SK-N-SH (cell line): ENCODE measurements at regions not wholly inside any gene's neighbourhood (a gene's known extent, or its start where the extent isn't known, plus 50 kb on each side); places are given as distances from the start of the nearest gene placed in this dataset.

Source experiments
- CTCF ChIA-PET: fragments of 300-600, 350-600 bp; formaldehyde crosslinking; extraction: SDS; loops from one replicate; lab custom pipeline; 2021; lab: Yijun Ruan, JAX
- POLR2A ChIA-PET: fragments of 350-600 bp; sonication (Branson Sonifier 250); formaldehyde crosslinking; extraction: SDS; loops from one replicate; lab custom pipeline; 2020; ENCODE audit warnings: antibody characterized with exemption, inconsistent platforms; lab: Yijun Ruan, JAX
- DNase-seq: peaks from one replicate; pipeline ENCODE4 v3.0.0; 2012
- H2AFZ ChIP-seq: fragments of 200-600 bp; sonication (generic); 2 replicates; pipeline ENCODE4 v1.8.1; 2016; ENCODE audit warnings: antibody characterized with exemption, mild to moderate bottlenecking, low read depth
- H3F3A ChIP-seq: fragments of 200-600 bp; sonication (generic); replicated peaks from 2 replicates; pipeline ENCODE3; 2016; ENCODE audit warnings: antibody characterized with exemption, mild to moderate bottlenecking; ENCODE audit not compliant: insufficient read depth
- H3K27ac ChIP-seq, 2 experiments: fragments of 200-500 bp in 1 of 2; fragments of 200-600 bp in 1 of 2; sonication (Bioruptor generic) in 1 of 2; sonication (generic), shearing (Covaris generic) in 1 of 2; 2 replicates each; pipeline versions ENCODE4 v1.5.1 to v1.6.1; 2014 to 2016; ENCODE audit warnings: low read depth in 2 of 2, inconsistent platforms in 1 of 2, low read length in 1 of 2, mild to moderate bottlenecking in 1 of 2, mixed read lengths in 1 of 2
- H3K27me3 ChIP-seq: fragments of 200-600 bp; sonication (generic), shearing (Covaris generic); 2 replicates; pipeline ENCODE4 v1.6.1; 2016; ENCODE audit warnings: mixed run types; ENCODE audit not compliant: insufficient read depth
- H3K36me3 ChIP-seq, 2 experiments: fragments of 200-500 bp in 1 of 2; fragments of 200-600 bp in 1 of 2; sonication (Bioruptor generic) in 1 of 2; sonication (generic) in 1 of 2; replicated peaks in 1 of 2; 2 replicates each; pipeline versions ENCODE3 to v1.5.1; 2014 to 2016; ENCODE audit warnings: low read length in 1 of 2, mild to moderate bottlenecking in 1 of 2; ENCODE audit not compliant: insufficient read depth in 2 of 2, control insufficient read depth in 1 of 2
- H3K4me1 ChIP-seq, 2 experiments: fragments of 200-500 bp in 1 of 2; fragments of 200-600 bp in 1 of 2; sonication (Bioruptor generic) in 1 of 2; sonication (generic), shearing (Covaris generic) in 1 of 2; 2 replicates each; pipeline versions ENCODE4 v1.5.1 to v1.6.1; 2014 to 2016; ENCODE audit warnings: low read depth in 1 of 2, low read length in 1 of 2, mixed run types in 1 of 2; ENCODE audit not compliant: insufficient read depth in 2 of 2, control insufficient read depth in 1 of 2
- H3K4me2 ChIP-seq: fragments of 200-600 bp; sonication (generic), shearing (Covaris generic); 2 replicates; pipeline ENCODE4 v1.6.1; 2017; ENCODE audit warnings: mixed run types
- H3K4me3 ChIP-seq, 2 experiments: fragments of 200-500 bp in 1 of 2; fragments of 200-600 bp in 1 of 2; sonication (Bioruptor generic) in 1 of 2; sonication (generic), shearing (Covaris generic) in 1 of 2; 2 replicates each; pipeline versions ENCODE4 v1.5.1 to v1.8.1; 2014 to 2016; ENCODE audit warnings: low read depth in 2 of 2, inconsistent platforms in 1 of 2, low read length in 1 of 2, mild to moderate bottlenecking in 1 of 2, mixed read lengths in 1 of 2, moderate library complexity in 1 of 2
- H3K79me2 ChIP-seq: fragments of 200-600 bp; sonication (generic); 2 replicates; pipeline ENCODE4 v1.8.1; 2017; ENCODE audit warnings: mild to moderate bottlenecking; ENCODE audit not compliant: insufficient read depth
- H3K9ac ChIP-seq: fragments of 200-600 bp; sonication (generic); 2 replicates; pipeline ENCODE4 v1.6.1; 2017; ENCODE audit warnings: mixed run types
- H3K9me2 ChIP-seq: fragments of 200-600 bp; sonication (generic); 2 replicates; pipeline ENCODE4 v1.6.1; 2017; ENCODE audit warnings: mixed run types
- H3K9me3 ChIP-seq: fragments of 200-600 bp; sonication (generic); 2 replicates; pipeline ENCODE4 v1.6.1; 2017; ENCODE audit warnings: mixed run types, mild to moderate bottlenecking, moderate library complexity
- H4K20me1 ChIP-seq: fragments of 200-600 bp; sonication (generic); 2 replicates; pipeline ENCODE4 v1.6.1; 2017; ENCODE audit warnings: mild to moderate bottlenecking, mixed run types; ENCODE audit not compliant: insufficient read depth
- CHD2 ChIP-seq: fragments of 150-350 bp; IDR thresholded peaks from 2 replicates; pipeline ENCODE4 v1.6.1; 2018; ENCODE audit warnings: low read length; ENCODE audit not compliant: partially characterized antibody
- EP300 ChIP-seq, 2 experiments: IDR thresholded peaks; 2 replicates each; pipeline versions ENCODE4 v1.4.0 to v1.6.1; 2012; ENCODE audit warnings: borderline replicate concordance in 1 of 2, low read depth in 1 of 2, low read length in 1 of 2
- FOXJ3 ChIP-seq: sonication (generic); formaldehyde crosslinking; IDR thresholded peaks from 2 replicates; pipeline ENCODE4 v1.5.1; 2020; ENCODE audit warnings: mild to moderate bottlenecking, missing genetic modification reagents
- FOXM1 ChIP-seq: IDR thresholded peaks from 2 replicates; pipeline ENCODE4 v1.4.0; 2012; ENCODE audit warnings: low read depth, mild to moderate bottlenecking
- GABPA ChIP-seq: IDR thresholded peaks from 2 replicates; pipeline ENCODE4 v1.4.0; 2012; ENCODE audit warnings: low read depth, mild to moderate bottlenecking
- GATA2 ChIP-seq: sonication (generic); formaldehyde crosslinking; IDR thresholded peaks from 2 replicates; pipeline ENCODE4 v1.5.0; 2020; ENCODE audit warnings: mild to moderate bottlenecking, missing genetic modification reagents
- JUND ChIP-seq: IDR thresholded peaks from 2 replicates; pipeline ENCODE4 v1.4.0; 2012
- MAX ChIP-seq: IDR thresholded peaks from 2 replicates; pipeline ENCODE4 v1.4.0; 2012; ENCODE audit warnings: low read depth
- MXI1 ChIP-seq: IDR thresholded peaks from 2 replicates; pipeline ENCODE4 v1.6.1; 2012; ENCODE audit warnings: mild to moderate bottlenecking, low read depth, low read length, improper control_type of control experiment
- PBX3 ChIP-seq: IDR thresholded peaks from 2 replicates; pipeline ENCODE4; 2012
- POLR2AphosphoS5 ChIP-seq: IDR thresholded peaks from 2 replicates; pipeline ENCODE4 v1.6.1; 2012; ENCODE audit warnings: low read depth, low read length
- RCOR1 ChIP-seq: fragments of 150-350 bp; IDR thresholded peaks from 2 replicates; pipeline ENCODE4 v1.6.1; 2017; ENCODE audit warnings: antibody characterized with exemption, low read length
- REST ChIP-seq: IDR thresholded peaks from 2 replicates; pipeline ENCODE4 v1.6.1; 2012; ENCODE audit warnings: mild to moderate bottlenecking, low read depth, low read length, moderate library complexity
- SIN3A ChIP-seq: IDR thresholded peaks from 2 replicates; pipeline ENCODE4 v1.6.1; 2012; ENCODE audit warnings: low read depth, mild to moderate bottlenecking, low read length, moderate library complexity, borderline replicate concordance
- TCF12 ChIP-seq: IDR thresholded peaks from 2 replicates; pipeline ENCODE4 v1.4.0; 2012
- TEAD4 ChIP-seq: IDR thresholded peaks from 2 replicates; pipeline ENCODE4 v1.4.0; 2012; ENCODE audit warnings: mild to moderate bottlenecking, borderline replicate concordance; ENCODE audit not compliant: insufficient read depth
- USF1 ChIP-seq: IDR thresholded peaks from 2 replicates; pipeline ENCODE4 v1.4.0; 2012; ENCODE audit warnings: low read depth, borderline replicate concordance
- USF2 ChIP-seq: fragments of 150-350 bp; IDR thresholded peaks from 2 replicates; pipeline ENCODE4 v1.6.1; 2017; ENCODE audit warnings: antibody characterized with exemption, low read length, low read depth, borderline replicate concordance
- WGBS: methylation state at CpG from one replicate; pipeline ENCODE4 v1.1.6; 2017; ENCODE audit warnings: low lambda C conversion rate; 5-methylcytosine and 5-hydroxymethylcytosine counted together

GRCh38 chr7:15140431-15140830 is 237.9 kb upstream of the DGKB start:
- Histone ChIP-seq H3K9me2 (no peaks in the 10 kb centered on the region; the same call in 1 of the 2 replicates), H3K36me3 (no peaks in the 10 kb centered on the region), H3K27me3 (no peaks in the 10 kb centered on the region), H3K9me3 (peaks cover 15% of the 10 kb centered on the region), H3K27ac (no peak overlapping the region), H3K4me3 (no peak overlapping the region), H3K4me2 (no peak overlapping the region), H3K4me1 (no peaks in the 10 kb centered on the region; a peak in 1 of 4 replicates), H4K20me1 (no peaks in the 10 kb centered on the region), H3K79me2 (no peaks in the 10 kb centered on the region), H3K9ac (no peak overlapping the region), H3F3A (no peaks in the 10 kb centered on the region), H2AFZ (no peak overlapping the region)
- ChIA-PET CTCF (interaction anchor here (1.0 kb wide), 1 partner anchor 8 kb away, joined by 3 read pairs; no protein-coding TSS in a partner anchor), POLR2A (no interaction called here)
- no peak for DNase-seq
- 80% methylated on average over 2 of the region's 2 CpGs for WGBS
- no peak for TF ChIP-seq GABPA
- TF ChIP-seq REST = no peak
- no peak for TF ChIP-seq TCF12
- TF ChIP-seq USF1 = no peak
- no peak for TF ChIP-seq FOXJ3 (CRISPR knock-in tag)
- TF ChIP-seq GATA2 (CRISPR knock-in tag) = no peak
- TF ChIP-seq MXI1 = no peak
- no peak for TF ChIP-seq SIN3A
- no peak for TF ChIP-seq JUND
- TF ChIP-seq FOXM1 = no peak
- TF ChIP-seq RCOR1 = no peak
- TF ChIP-seq EP300 (IDR thresholded peaks at IDR 0.05; ENCODE audit: borderline replicate concordance in 1 of 2, low read depth in 1 of 2, low read length in 1 of 2) = no peak
- no peak for TF ChIP-seq USF2
- no peak for TF ChIP-seq POLR2AphosphoS5
- TF ChIP-seq MAX = no peak
- no peak for TF ChIP-seq TEAD4
- TF ChIP-seq PBX3 = no peak
- no peak for TF ChIP-seq CHD2
